ENCODE measurements at regions not wholly inside any gene's neighbourhood (a gene's known extent, or its start where the extent isn't known, plus 50 kb on each side); places are given as distances from the start of the nearest gene placed in this dataset. TPM values are rescaled to one million over a fixed set of nuclear protein-coding genes. Genes with fewer than 3 reads are reported as not detected.
A peak's percentile ranks its signal among the peaks of the same experiment; 100 is the strongest.

- DNase-seq (peak; percentile 7), ATAC-seq (no peak)
- Histone ChIP-seq H3K27ac (ENCODE audit: low read length) (no peak overlapping the region), H3K9me2 (replicated peaks; ENCODE audit: low read length) (no peaks in the 10 kb centered on the region), H3K4me3 (ENCODE audit: low read length) (no peak overlapping the region), H3K27me3 (ENCODE audit: low read length) (no peaks in the 10 kb centered on the region), H3K9ac (ENCODE audit: low read length) (no peak overlapping the region), H3K4me2 (ENCODE audit: low read length) (no peak overlapping the region), H3F3A (ENCODE audit: low read length, unreplicated experiment) (no peaks in the 10 kb centered on the region), H4K20me1 (ENCODE audit: low read length) (no peaks in the 10 kb centered on the region), H2AFZ (ENCODE audit: low read length) (no peak overlapping the region), H3K36me3 (ENCODE audit: low read depth, low read length) (no peaks in the 10 kb centered on the region), H3K4me1 (ENCODE audit: insufficient read depth, low read length) (no peaks in the 10 kb centered on the region), H3K9me3 (ENCODE audit: low read length) (no peaks in the 10 kb centered on the region), H3K79me2 (ENCODE audit: low read length) (no peaks in the 10 kb centered on the region)
- no peak for TF ChIP-seq EZH2 (IDR thresholded peaks at IDR 0.05; ENCODE audit: low read length, unreplicated experiment)
- TF ChIP-seq EZH2phosphoT487 (IDR thresholded peaks at IDR 0.05; ENCODE audit: borderline replicate concordance, low read length), result no peak
- TF ChIP-seq, protein P1, sequence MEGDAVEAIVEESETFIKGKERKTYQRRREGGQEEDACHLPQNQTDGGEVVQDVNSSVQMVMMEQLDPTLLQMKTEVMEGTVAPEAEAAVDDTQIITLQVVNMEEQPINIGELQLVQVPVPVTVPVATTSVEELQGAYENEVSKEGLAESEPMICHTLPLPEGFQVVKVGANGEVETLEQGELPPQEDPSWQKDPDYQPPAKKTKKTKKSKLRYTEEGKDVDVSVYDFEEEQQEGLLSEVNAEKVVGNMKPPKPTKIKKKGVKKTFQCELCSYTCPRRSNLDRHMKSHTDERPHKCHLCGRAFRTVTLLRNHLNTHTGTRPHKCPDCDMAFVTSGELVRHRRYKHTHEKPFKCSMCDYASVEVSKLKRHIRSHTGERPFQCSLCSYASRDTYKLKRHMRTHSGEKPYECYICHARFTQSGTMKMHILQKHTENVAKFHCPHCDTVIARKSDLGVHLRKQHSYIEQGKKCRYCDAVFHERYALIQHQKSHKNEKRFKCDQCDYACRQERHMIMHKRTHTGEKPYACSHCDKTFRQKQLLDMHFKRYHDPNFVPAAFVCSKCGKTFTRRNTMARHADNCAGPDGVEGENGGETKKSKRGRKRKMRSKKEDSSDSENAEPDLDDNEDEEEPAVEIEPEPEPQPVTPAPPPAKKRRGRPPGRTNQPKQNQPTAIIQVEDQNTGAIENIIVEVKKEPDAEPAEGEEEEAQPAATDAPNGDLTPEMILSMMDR (conservative IDR thresholded peaks at IDR 0.05; ENCODE audit: low read depth, low read length), result no peak
- CTCF ChIA-PET, result no interaction called here
- POLR2A ChIA-PET (ENCODE audit: unreplicated experiment), result no interaction called here
- BruUV-seq (replicated peaks), result no TSS peak
- intact Hi-C loops (cut with micrococcal nuclease), result no loop called here
Measured at GRCh38 chr6:127058027-127058426, 60.4 kb upstream of the RSPO3 start.

DNA sequence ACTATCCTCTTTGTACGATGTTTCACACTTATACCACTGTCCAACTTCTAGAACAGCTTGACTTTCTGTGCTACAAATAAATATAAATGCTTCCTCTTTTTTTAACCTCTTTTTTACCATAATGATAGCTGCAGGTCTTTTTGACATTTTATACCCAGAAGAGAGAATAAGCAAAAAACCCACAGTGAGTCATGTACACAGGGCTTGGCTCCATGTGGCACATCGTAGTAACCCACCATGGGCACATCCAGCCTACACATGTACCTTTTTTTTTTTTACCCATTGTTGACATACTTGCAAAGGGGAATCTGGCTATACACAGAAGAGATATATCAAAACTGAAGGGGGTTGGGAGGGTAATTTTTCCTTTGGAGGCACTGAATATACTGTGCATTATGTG lies 59.5 kb upstream of the RSPO3 start:
- no peaks in the 10 kb centered on the region for H3K27me3 ChIP-seq (ENCODE audit: low read length)
- no TSS peak for BruUV-seq (replicated peaks)
- no peak for ATAC-seq
- no peaks in the 10 kb centered on the region for H4K20me1 ChIP-seq (ENCODE audit: low read length)
- intact Hi-C loops (cut with micrococcal nuclease), result no loop called here
- no peaks in the 10 kb centered on the region for H3K4me1 ChIP-seq (ENCODE audit: insufficient read depth, low read length)
- H3K79me2 ChIP-seq (ENCODE audit: low read length), result no peaks in the 10 kb centered on the region
- ChIA-PET CTCF (no interaction called here), POLR2A (ENCODE audit: unreplicated experiment) (no interaction called here)
- no peaks in the 10 kb centered on the region for H3K9me2 ChIP-seq (replicated peaks; ENCODE audit: low read length)
- DNase-seq, result no peak
- no peaks in the 10 kb centered on the region for H3K36me3 ChIP-seq (ENCODE audit: low read depth, low read length)
- H3K4me3 ChIP-seq (ENCODE audit: low read length), result no peak overlapping the region
- TF ChIP-seq EZH2phosphoT487 (IDR thresholded peaks at IDR 0.05; ENCODE audit: borderline replicate concordance, low read length) (no peak), EZH2 (IDR thresholded peaks at IDR 0.05; ENCODE audit: low read length, unreplicated experiment) (no peak)
- TF ChIP-seq, protein P1 (conservative IDR thresholded peaks at IDR 0.05; ENCODE audit: low read depth, low read length), result no peak
- no peak overlapping the region for H3K27ac ChIP-seq (ENCODE audit: low read length)
- H3K4me2 ChIP-seq (ENCODE audit: low read length), result no peak overlapping the region
- no peaks in the 10 kb centered on the region for H3F3A ChIP-seq (ENCODE audit: low read length, unreplicated experiment)
- no peak overlapping the region for H2AFZ ChIP-seq (ENCODE audit: low read length)
- H3K9ac ChIP-seq (ENCODE audit: low read length), result no peak overlapping the region
- H3K9me3 ChIP-seq (ENCODE audit: low read length), result no peaks in the 10 kb centered on the region

Small RNA genes in the stretch of these regions (microRNA-seq; reads per million reads assigned to microRNA genes)
- not detected for gene MIR588 (ENCODE audit: unreplicated experiment)
